SIG-M5 treated with dmso at 0.1 percent for 504 hours (cell line): ENCODE measurements at regions not wholly inside any gene's neighbourhood (a gene's known extent, or its start where the extent isn't known, plus 50 kb on each side); places are given as distances from the start of the nearest gene placed in this dataset.
"Not testable (repeated sequence)": the region's sequence is repeated elsewhere in the genome, so short reads cannot be mapped to it uniquely, and the experiment has no call there.

Experiments used
- DNase-seq: peaks from one replicate; lab custom pipeline; 2025; ENCODE audit not compliant: unreplicated experiment; lab: John Stamatoyannopoulos, UW

DNA sequence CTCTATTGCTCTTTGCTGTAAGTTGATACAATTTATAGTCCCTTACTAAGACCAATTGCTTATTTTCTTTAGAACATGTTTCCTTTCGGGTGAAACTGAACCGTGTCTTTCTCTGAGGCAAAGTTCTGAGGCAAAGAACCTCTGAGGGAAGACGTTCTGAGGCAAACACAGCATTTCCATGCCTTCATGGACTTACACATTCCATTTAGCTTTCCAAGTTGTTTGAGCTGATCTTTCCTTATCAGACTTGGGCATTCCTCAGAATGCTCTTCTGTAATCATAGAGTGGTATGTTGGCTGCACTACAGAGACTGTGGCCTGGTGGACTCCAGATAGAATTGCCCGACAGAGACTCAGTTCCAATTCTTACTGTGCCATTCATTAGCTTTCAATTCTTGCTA, 579.1 kb downstream of the KCTD12 start:
- no peak for DNase-seq

DNA sequence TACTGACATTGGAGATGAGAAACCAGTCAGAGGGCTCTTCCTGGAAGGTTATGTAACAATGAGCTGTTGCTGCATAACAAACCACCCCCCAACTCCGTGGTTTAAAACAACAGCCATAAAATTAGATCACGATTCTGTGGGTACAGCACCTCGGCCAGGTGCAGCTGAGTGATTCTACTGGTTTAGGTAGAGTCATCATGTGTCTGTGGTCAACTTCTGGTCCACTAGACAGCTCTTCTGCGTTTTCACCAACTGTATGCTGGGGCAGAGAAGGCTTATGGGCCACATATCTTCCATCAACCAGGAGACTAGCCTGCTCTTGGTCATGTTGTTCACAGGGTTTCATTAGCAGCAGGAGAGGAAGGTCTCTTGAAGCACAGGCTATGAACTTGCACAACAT, 585.5 kb downstream of the KCTD12 start:
- DNase-seq: peak; percentile 3

- no peak for DNase-seq
Observed at GRCh38 chr13:76297331-76297730, 588.9 kb downstream of the KCTD12 start.

GRCh38 chr13:76296751-76297150, 589.5 kb downstream of the KCTD12 start:
- no peak for DNase-seq

DNA sequence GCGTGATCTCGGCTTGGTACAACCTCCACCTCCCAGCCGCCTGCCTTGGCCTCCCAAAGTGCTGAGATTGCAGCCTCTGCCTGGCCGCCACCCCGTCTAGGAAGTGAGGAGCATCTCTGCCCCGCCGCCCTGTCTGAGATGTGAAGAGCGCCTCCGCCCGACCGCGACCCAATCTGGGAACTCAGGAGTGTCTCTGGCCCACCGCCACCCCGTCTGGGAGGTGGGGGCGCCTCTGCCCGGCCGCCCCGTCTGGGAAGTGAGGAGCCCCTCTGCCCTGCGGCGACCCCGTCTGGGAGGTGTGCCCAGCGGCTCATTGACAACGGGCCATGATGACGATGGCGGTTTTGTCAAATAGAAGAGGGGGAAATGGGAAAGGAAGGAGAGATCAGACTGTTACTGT, 591.2 kb downstream of the KCTD12 start:
- DNase-seq: not testable (repeated sequence)

- DNase-seq: no peak
Observed at GRCh38 chr13:76293751-76294150, 592.5 kb downstream of the KCTD12 start.

DNA sequence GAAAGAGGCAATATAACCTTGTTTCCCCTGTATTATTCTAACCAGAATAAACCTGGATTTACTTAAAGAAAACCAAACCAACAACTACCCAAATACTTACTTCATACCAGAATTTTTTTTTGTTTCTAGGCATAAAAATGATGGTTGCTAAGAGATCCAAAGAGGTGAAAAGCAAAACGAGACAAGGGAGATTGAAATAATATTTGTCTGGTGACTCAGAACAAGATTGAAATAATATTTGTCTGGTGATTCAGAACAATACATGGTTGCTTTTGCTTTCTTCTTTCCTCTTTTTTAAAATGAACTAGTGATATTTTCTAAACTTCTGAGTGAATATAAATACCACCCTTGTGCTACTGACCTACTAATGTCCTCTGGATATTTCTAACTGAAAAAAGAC, 592.9 kb downstream of the KCTD12 start:
- no peak for DNase-seq

DNA sequence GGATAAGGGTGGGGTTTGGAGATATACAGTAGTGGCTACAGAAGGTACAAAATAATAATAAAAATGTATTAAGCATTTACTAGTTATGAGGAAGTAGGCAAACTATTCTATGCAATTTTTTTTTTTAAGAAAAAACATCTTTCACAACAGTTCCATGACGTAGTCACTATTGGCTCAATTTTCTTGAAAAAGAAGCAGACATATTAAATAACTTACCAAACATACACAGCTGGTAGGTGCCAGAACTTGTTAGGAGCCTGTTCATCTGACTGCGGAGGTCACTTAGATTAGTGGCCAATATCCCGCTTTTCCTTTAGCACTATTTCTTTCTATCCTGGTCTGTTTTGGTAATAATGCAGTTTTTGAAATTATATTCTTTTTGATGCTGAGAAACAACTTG, 593.5 kb downstream of the KCTD12 start:
- DNase-seq: no peak

- no peak for DNase-seq
Observed at GRCh38 chr13:76292031-76292430, 594.2 kb downstream of the KCTD12 start.

DNA sequence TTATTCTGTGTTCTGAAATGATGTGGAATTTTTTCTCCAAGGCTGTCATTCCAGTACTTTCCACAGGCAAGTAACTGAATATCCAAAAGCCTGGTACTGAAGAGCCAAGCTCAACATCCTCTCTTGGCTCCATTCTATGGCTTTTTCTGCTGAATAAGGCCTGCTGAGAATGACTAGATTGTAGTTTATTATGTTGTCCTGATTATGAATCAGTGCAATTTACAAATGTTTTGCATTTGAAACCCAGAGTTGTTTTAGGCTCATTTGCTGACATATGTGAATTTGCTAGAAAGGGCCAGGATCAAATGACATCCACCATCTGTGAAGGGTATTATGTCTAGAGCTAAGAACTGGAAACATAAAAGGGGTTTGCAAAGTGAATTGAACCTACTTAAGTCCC, 596.6 kb downstream of the KCTD12 start:
- no peak for DNase-seq

- DNase-seq: no peak
Observed at GRCh38 chr13:76286178-76286577, 600.0 kb downstream of the KCTD12 start.

- no peak for DNase-seq
Observed at GRCh38 chr13:76285463-76285862, 600.7 kb downstream of the KCTD12 start.

DNA sequence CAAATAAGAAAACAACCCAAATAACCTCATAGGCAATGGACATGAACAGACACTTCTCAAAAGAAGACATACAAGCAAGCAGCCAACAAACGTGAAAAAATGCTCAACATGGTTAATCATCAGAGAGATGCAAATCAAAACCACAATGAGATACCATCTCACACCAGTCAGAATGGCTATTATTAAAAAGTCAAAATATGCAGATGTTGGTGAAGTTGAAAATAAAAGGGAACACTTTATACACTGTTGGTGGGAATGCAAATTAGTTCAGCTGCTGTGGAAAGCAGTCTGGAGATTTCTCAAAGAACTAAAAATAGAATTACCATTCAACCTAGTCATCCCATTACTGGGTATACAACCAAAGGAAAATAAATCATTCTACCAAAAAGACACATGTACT, 606.4 kb downstream of the KCTD12 start:
- not testable (repeated sequence) for DNase-seq

DNA sequence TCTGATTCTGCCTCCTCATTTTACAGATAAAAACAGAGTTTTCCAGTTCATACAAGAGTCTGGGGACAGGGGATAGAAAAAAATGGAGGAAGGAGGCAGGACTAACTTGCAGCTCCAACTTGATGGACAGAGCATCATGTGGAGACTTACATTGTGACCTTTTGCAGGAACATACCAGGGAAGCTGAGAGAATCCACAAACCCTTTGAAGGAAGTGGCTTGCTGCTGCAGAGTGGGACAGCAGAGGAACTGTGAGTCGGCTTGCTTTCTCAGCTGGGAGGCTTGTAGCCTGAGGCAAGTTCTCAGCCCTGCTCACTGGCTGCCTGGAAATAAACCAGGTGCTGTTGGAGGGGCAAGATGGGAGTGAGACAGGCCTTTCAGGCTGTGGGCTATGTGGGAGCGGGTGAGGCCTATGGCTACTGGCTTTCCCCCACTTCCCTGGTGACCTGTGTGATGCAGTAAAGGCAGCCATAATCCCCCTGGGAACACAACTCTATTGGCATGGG, 614.4 kb downstream of the KCTD12 start:
- DNase-seq: no peak

- DNase-seq: not testable (repeated sequence)
Observed at GRCh38 chr13:76268307-76268706, 617.9 kb downstream of the KCTD12 start.

- DNase-seq: no peak
Observed at GRCh38 chr13:76267216-76267615, 619.0 kb downstream of the KCTD12 start.

- no peak for DNase-seq
Observed at GRCh38 chr13:76266561-76266960, 619.6 kb downstream of the KCTD12 start.

- DNase-seq: no peak
Observed at GRCh38 chr13:76250211-76250610, 614.1 kb downstream of the LMO7 start.

- no peak for DNase-seq
Observed at GRCh38 chr13:76245920-76246319, 609.8 kb downstream of the LMO7 start.

DNA sequence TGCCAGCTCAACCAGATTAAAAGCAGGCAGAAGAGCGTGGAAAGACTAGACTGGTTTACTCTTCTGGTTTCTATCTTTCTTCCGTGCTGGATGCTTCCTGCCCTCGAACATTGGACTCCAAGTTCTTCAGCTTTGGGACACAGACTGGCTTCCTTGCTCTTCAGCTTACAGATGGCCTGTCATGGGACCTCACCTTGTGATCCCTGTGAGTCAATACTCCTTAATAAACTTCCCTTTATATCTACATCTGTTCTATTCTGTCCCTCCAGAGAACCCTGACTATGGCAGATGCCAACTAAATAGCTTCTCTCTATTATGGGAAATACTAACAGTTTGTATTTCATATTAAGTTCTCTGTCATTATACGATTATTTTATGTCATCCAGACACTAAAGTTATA, 609.1 kb downstream of the LMO7 start:
- no peak for DNase-seq

GRCh38 chr13:76243120-76243519, 607.0 kb downstream of the LMO7 start:
- not testable (repeated sequence) for DNase-seq

DNA sequence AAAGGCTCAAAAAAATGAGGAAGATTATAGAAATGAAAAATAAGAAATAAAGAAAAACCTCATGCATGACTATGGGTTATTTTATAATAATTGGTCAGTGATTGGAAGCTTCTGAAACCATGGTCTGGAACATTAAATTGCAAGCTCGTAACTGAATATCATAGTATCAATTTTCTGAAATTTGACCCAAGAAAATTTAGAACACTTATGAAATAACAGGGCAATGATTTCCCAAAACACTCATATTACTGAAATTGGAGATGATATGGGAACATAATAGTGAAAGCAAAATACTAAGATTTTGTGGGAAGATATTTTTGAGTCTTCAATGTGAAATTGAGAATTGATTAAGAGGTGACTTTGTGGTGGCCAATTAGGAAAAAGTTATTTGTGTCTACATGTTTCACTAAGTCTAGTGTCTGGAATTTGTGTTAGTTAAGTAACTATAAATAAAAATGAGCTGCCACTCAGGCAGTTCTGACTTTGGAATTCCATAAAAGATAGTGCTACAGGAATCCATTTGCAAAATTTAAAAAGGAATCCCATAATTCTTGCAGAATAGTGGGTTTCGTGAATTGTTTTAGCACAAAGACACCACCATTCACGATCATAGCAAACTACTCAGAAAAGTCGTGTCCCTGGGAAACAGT, 603.0 kb downstream of the LMO7 start:
- DNase-seq: no peak

DNA sequence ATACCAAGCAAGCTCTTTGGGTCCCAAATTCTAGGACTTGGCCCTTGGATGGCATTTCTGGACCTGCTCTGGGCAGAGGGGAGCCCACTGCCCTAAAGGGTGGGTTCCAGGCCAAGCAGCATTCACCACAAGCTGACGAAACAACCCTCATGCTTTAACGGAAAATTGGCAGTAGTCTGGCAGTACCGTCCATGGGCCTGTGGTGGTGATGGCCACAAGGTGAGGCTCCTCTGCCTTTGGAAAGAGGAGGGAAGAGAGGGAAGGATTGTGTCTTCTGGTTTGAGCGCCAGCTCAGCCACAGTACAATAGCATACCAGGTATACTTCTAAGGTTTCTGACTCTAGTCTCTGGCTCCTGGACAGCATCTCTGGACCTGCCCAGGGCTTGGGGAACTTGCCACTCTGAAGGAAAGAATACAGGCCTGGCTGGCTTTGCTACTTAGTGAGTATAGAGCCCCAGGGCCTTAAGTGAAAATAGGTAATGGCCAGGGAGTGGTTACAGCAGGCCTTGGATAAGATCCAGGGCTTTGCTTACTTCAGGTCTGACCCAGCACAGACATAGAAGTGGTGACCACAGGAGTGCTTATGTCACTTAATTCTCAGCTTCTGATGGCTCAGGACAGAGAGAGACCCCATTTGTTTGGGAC, 595.5 kb downstream of the LMO7 start:
- no peak for DNase-seq
